ENCODE measurements at regions not wholly inside any gene's neighbourhood (a gene's known extent, or its start where the extent isn't known, plus 50 kb on each side); places are given as distances from the start of the nearest gene placed in this dataset.

GRCh38 chr17:13429201-13429600 is 172.5 kb downstream of the HS3ST3A1 start:
- no peaks in the 10 kb centered on the region for H3K9me3 Mint-ChIP-seq (ENCODE audit: insufficient read depth)
- H3K9ac ChIP-seq (ENCODE audit: low read length) = no peak overlapping the region
- no peaks in the 10 kb centered on the region for H3K27me3 ChIP-seq (replicated peaks in 1 of 4; ENCODE audit: control extremely low read depth in 1 of 4, control insufficient read depth in 3 of 4, insufficient read depth in 4 of 4, low read length in 3 of 4)
- H3K4me2 ChIP-seq (replicated peaks; ENCODE audit: low read depth, low read length, poor library complexity, severe bottlenecking) = no peak overlapping the region
- H3K79me2 ChIP-seq (ENCODE audit: control insufficient read depth, insufficient read depth, low read length) = no peaks in the 10 kb centered on the region
- ATAC-seq (ENCODE audit: low read depth) (no peak), DNase-seq (no peak)
- no peak overlapping the region for H3K27ac ChIP-seq (ENCODE audit: low read length in 2 of 2)
- H3K9me3 ChIP-seq (ENCODE audit: control extremely low read depth in 1 of 3, control insufficient read depth in 2 of 3, insufficient read depth in 1 of 3, low read length in 2 of 3) = peaks cover 0 to 3% (median 1%) of the 10 kb centered on the region in 3 donors
- no peak overlapping the region for H3K27ac Mint-ChIP-seq
- H3K36me3 ChIP-seq (replicated peaks in 1 of 2; ENCODE audit: control extremely low read depth in 1 of 2, control insufficient read depth in 1 of 2, extremely low read depth in 1 of 2, insufficient read depth in 2 of 2, low read length in 1 of 2) = no peaks in the 10 kb centered on the region
- H3K4me1 Mint-ChIP-seq = no peaks in the 10 kb centered on the region
- no peaks in the 10 kb centered on the region for H4K20me1 ChIP-seq (ENCODE audit: control insufficient read depth, insufficient read depth, low read length, poor library complexity, severe bottlenecking)
- no peak overlapping the region for H3K4me3 ChIP-seq (ENCODE audit: control extremely low read depth in 1 of 5, extremely low read depth in 1 of 5, insufficient read depth in 1 of 5, low read depth in 2 of 5, low read length in 4 of 5)
- H2AFZ ChIP-seq (ENCODE audit: insufficient read depth, low read depth, low read length, poor library complexity, severe bottlenecking) = no peak overlapping the region
- no peaks in the 10 kb centered on the region for H3K27me3 Mint-ChIP-seq
- POLR2A ChIA-PET = no interaction called here
- TF ChIP-seq EZH2 (IDR thresholded peaks at IDR 0.05; ENCODE audit: borderline replicate concordance, insufficient read depth, low read depth, low read length, poor library complexity, severe bottlenecking) (no peak), CTCF (IDR thresholded peaks at IDR 0.05) (no peak)
- intact Hi-C loops (cut with micrococcal nuclease) = no loop called here
- H3K4me1 ChIP-seq (ENCODE audit: control insufficient read depth in 2 of 2, insufficient read depth in 2 of 2, low read length in 2 of 2) = no peaks in the 10 kb centered on the region
- CTCF ChIA-PET = no interaction called here
- no peak overlapping the region for H3K4me3 Mint-ChIP-seq
- 80% methylated on average over 2 of the region's 5 CpGs for WGBS (ENCODE audit: insufficient coverage)

GRCh38 chr17:13428611-13429042 is 173.1 kb downstream of the HS3ST3A1 start:
- no peak for TF ChIP-seq CTCF (IDR thresholded peaks at IDR 0.05)
- TF ChIP-seq EZH2 (IDR thresholded peaks at IDR 0.05; ENCODE audit: borderline replicate concordance, insufficient read depth, low read depth, low read length, poor library complexity, severe bottlenecking) = no peak
- no peak overlapping the region for H3K27ac Mint-ChIP-seq
- Histone ChIP-seq H3K4me2 (replicated peaks; ENCODE audit: low read depth, low read length, poor library complexity, severe bottlenecking) (no peak overlapping the region), H4K20me1 (ENCODE audit: control insufficient read depth, insufficient read depth, low read length, poor library complexity, severe bottlenecking) (no peaks in the 10 kb centered on the region), H3K79me2 (ENCODE audit: control insufficient read depth, insufficient read depth, low read length) (no peaks in the 10 kb centered on the region), H3K27me3 (replicated peaks in 1 of 4; ENCODE audit: control extremely low read depth in 1 of 4, control insufficient read depth in 3 of 4, insufficient read depth in 4 of 4, low read length in 3 of 4) (no peaks in the 10 kb centered on the region), H3K9ac (ENCODE audit: low read length) (no peak overlapping the region), H3K27ac (ENCODE audit: low read length in 2 of 2) (no peak overlapping the region), H3K4me1 (ENCODE audit: control insufficient read depth in 2 of 2, insufficient read depth in 2 of 2, low read length in 2 of 2) (no peaks in the 10 kb centered on the region), H2AFZ (ENCODE audit: insufficient read depth, low read depth, low read length, poor library complexity, severe bottlenecking) (no peak overlapping the region), H3K36me3 (replicated peaks in 1 of 2; ENCODE audit: control extremely low read depth in 1 of 2, control insufficient read depth in 1 of 2, extremely low read depth in 1 of 2, insufficient read depth in 2 of 2, low read length in 1 of 2) (no peaks in the 10 kb centered on the region), H3K9me3 (ENCODE audit: control extremely low read depth in 1 of 3, control insufficient read depth in 2 of 3, insufficient read depth in 1 of 3, low read length in 2 of 3) (peaks cover 0 to 3% (median 1%) of the 10 kb centered on the region in 3 donors), H3K4me3 (ENCODE audit: control extremely low read depth in 1 of 5, extremely low read depth in 1 of 5, insufficient read depth in 1 of 5, low read depth in 2 of 5, low read length in 4 of 5) (no peak overlapping the region)
- no CpG with 5 or more reads among the region's 2 CpGs for WGBS (ENCODE audit: insufficient coverage)
- ChIA-PET POLR2A (no interaction called here), CTCF (no interaction called here)
- H3K4me3 Mint-ChIP-seq = no peak overlapping the region
- H3K4me1 Mint-ChIP-seq = no peaks in the 10 kb centered on the region
- no peaks in the 10 kb centered on the region for H3K27me3 Mint-ChIP-seq
- no peaks in the 10 kb centered on the region for H3K9me3 Mint-ChIP-seq (ENCODE audit: insufficient read depth)
- DNase-seq = no peak
- intact Hi-C loops (cut with micrococcal nuclease) = no loop called here
- no peak for ATAC-seq (ENCODE audit: low read depth)
